ENCODE measurements at regions not wholly inside any gene's neighbourhood (a gene's known extent, or its start where the extent isn't known, plus 50 kb on each side); places are given as distances from the start of the nearest gene placed in this dataset.

DNA sequence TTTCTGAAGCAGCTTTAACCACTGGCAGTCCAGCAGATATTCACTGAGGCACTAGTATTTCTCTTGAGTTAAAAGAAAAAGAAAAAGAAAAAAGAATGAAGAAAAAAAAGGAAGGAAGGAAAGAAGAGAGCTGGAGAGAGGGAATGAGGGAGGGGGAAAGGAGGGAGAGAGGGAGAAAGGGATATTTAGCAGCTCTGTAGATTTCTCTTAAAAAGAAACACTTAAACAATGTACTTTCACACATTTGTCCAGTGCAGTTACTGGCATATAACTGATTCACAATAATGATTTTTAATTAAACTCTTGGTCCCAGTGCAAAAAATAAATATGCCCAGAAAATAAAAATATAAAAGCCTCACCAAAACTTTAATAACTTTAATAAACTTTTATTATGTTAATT, 386.4 kb downstream of the KCNJ2 start (continued):
- TF ChIP-seq CTCF (conservative IDR thresholded peaks at IDR 0.05; ENCODE audit: low read depth in 2 of 2) (no peak), ETS1 (IDR thresholded peaks at IDR 0.05) (no peak), CREB1 (CRISPR knock-in tag; IDR thresholded peaks at IDR 0.05; ENCODE audit: low read depth) (no peak)
- TF ChIP-seq, protein P1, sequence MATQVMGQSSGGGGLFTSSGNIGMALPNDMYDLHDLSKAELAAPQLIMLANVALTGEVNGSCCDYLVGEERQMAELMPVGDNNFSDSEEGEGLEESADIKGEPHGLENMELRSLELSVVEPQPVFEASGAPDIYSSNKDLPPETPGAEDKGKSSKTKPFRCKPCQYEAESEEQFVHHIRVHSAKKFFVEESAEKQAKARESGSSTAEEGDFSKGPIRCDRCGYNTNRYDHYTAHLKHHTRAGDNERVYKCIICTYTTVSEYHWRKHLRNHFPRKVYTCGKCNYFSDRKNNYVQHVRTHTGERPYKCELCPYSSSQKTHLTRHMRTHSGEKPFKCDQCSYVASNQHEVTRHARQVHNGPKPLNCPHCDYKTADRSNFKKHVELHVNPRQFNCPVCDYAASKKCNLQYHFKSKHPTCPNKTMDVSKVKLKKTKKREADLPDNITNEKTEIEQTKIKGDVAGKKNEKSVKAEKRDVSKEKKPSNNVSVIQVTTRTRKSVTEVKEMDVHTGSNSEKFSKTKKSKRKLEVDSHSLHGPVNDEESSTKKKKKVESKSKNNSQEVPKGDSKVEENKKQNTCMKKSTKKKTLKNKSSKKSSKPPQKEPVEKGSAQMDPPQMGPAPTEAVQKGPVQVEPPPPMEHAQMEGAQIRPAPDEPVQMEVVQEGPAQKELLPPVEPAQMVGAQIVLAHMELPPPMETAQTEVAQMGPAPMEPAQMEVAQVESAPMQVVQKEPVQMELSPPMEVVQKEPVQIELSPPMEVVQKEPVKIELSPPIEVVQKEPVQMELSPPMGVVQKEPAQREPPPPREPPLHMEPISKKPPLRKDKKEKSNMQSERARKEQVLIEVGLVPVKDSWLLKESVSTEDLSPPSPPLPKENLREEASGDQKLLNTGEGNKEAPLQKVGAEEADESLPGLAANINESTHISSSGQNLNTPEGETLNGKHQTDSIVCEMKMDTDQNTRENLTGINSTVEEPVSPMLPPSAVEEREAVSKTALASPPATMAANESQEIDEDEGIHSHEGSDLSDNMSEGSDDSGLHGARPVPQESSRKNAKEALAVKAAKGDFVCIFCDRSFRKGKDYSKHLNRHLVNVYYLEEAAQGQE (IDR thresholded peaks at IDR 0.05; ENCODE audit: unreplicated experiment): no peak

DNA sequence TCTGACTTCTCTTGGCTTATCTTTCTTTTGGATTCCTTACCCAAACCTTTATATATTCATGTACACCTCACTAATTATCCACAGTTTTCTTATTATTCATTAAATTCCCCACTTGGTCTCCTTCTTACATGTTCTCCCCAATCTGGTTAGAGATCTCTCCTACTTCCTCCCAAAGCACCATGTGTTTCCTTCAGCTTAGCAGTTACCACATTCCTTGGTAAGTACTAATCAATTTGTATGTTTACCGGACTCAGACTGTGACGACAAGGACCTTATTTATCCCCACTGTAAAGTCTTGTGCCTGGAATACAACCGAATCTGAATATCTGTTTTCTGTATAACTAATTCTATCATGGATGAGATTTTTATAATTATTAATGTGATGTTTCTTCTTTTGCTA, 389.5 kb downstream of the KCNJ2 start:
- no peaks in the 10 kb centered on the region for H4K20me1 ChIP-seq (replicated peaks; ENCODE audit: insufficient read depth)
- no peaks in the 10 kb centered on the region for H3K9me3 Mint-ChIP-seq
- H3K36me3 ChIP-seq (ENCODE audit: insufficient read depth): no peaks in the 10 kb centered on the region
- H3K4me1 Mint-ChIP-seq: no peaks in the 10 kb centered on the region
- H3K27ac Mint-ChIP-seq: no peak overlapping the region
- H3K36me3 Mint-ChIP-seq (ENCODE audit: low read depth): no peaks in the 10 kb centered on the region
- ATAC-seq (no peak), DNase-seq (ENCODE audit: low spot score) (no peak)
- no peak for TF ChIP-seq CREB1 (CRISPR knock-in tag; IDR thresholded peaks at IDR 0.05; ENCODE audit: low read depth)
- no peak for TF ChIP-seq EZH2phosphoT487 (IDR thresholded peaks at IDR 0.05; ENCODE audit: unreplicated experiment)
- no peak for TF ChIP-seq CTCF (conservative IDR thresholded peaks at IDR 0.05; ENCODE audit: low read depth in 2 of 2)
- TF ChIP-seq ZNF331 (CRISPR knock-in tag; IDR thresholded peaks at IDR 0.05; ENCODE audit: low read depth): no peak
- H3K27ac ChIP-seq (ENCODE audit: low read depth): no peak overlapping the region
- no peak overlapping the region for H3K4me2 ChIP-seq
- no peak overlapping the region; the same call in 1 of the 2 replicates for H2AFZ ChIP-seq
- no peaks in the 10 kb centered on the region for H3K27me3 Mint-ChIP-seq (ENCODE audit: insufficient read depth, low read depth, poor library complexity)
- no peaks in the 10 kb centered on the region for H3K79me2 ChIP-seq (replicated peaks; ENCODE audit: insufficient read depth)
- H3K4me3 Mint-ChIP-seq: no peak overlapping the region
- no peaks in the 10 kb centered on the region for H3F3A ChIP-seq (replicated peaks; ENCODE audit: low read depth)
- no peaks in the 10 kb centered on the region for H3K4me1 ChIP-seq (ENCODE audit: insufficient read depth)
- no peak overlapping the region for H3K4me3 ChIP-seq
- H3K27me3 ChIP-seq (ENCODE audit: insufficient read depth): no peaks in the 10 kb centered on the region
- no peaks in the 10 kb centered on the region for H3K9me2 ChIP-seq (ENCODE audit: insufficient read depth)

All from GM23338 (cell line).